GM12875 (cell line): ENCODE measurements at regions not wholly inside any gene's neighbourhood (a gene's known extent, or its start where the extent isn't known, plus 50 kb on each side); places are given as distances from the start of the nearest gene placed in this dataset.

Experiments
- H3K4me3 ChIP-seq: one replicate; pipeline ENCODE4 v1.5.1; 2011; ENCODE audit warnings: low read depth, low read length, control low read depth
- TF ChIP-seq, protein P1 (sequence below): IDR thresholded peaks from 2 replicates; pipeline ENCODE4 v1.5.1; 2011; ENCODE audit warnings: low read depth, mild to moderate bottlenecking, control low read depth, inconsistent platforms, low read length, moderate library complexity, borderline replicate concordance; ENCODE audit not compliant: insufficient read depth

DNA sequence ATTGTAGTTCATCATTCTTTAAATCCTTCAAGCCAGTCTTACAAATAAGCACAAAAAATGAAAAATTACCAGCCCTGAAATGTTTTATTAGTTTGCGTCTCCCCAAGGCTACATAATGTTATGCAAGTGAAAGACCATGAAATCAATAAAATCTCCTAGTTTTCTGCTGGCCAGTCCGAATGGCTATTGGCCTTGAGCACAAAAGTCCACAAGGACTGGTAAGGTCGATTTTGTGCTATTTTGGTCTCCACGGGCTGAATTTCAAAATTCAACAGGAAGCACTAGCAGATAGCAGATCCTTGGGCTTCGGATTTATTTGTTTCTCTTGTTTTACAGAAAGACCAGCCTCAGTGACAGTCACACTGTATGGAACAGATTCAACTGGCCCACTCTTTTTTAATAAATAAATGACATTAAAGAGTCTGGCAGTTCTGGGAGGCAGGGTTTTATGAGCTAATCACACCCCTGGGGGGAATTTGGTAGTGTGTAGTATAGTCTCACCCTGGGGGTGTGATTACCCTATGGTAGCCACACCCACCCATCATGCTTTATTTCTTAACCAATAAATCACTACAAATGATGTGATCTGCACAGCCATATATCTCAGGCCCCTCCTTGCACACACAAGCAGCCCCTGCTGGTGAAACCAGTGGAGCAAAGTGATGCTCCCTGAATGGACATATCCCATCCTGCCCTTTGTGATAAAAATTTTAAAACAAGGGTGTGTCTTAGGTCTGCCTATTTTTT is 51.1 kb upstream of the TMEM33 start:
- TF ChIP-seq, protein P1, sequence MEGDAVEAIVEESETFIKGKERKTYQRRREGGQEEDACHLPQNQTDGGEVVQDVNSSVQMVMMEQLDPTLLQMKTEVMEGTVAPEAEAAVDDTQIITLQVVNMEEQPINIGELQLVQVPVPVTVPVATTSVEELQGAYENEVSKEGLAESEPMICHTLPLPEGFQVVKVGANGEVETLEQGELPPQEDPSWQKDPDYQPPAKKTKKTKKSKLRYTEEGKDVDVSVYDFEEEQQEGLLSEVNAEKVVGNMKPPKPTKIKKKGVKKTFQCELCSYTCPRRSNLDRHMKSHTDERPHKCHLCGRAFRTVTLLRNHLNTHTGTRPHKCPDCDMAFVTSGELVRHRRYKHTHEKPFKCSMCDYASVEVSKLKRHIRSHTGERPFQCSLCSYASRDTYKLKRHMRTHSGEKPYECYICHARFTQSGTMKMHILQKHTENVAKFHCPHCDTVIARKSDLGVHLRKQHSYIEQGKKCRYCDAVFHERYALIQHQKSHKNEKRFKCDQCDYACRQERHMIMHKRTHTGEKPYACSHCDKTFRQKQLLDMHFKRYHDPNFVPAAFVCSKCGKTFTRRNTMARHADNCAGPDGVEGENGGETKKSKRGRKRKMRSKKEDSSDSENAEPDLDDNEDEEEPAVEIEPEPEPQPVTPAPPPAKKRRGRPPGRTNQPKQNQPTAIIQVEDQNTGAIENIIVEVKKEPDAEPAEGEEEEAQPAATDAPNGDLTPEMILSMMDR = no peak
- H3K4me3 ChIP-seq = no peak overlapping the region

DNA sequence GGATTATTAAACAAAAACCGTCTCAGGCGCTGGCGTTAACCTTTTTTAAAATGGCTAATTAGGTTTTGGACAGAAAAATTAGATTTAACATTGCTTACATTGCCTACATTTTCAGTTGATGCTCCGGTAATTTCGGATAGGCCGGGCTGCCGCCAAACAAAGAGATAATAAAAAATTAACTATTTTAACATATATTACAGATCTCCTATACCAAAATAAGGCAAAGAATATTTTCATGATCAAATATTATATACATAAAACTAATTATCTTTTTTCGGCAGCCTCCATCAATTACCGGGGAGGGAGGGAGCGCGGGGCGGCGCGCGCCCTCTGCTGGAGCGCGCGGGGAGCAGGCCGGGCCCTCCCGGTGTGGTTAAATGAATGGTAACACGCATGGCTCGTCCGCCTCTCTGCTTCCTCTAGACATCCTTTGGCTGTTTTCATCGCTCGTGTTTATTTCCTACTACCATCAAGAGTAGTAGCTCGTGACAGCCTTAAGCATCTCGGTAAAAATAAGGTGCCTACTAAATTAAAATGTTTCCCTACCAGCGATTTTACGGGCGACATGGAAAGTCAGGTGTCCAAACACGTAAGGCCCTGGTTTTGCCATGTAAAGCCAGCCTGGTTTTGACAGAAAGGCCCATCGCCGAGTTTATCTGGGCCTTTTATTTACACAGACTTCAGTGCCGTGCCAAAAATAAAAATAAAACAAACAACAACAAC is 52.4 kb upstream of the TMEM33 start:
- TF ChIP-seq, protein P1 = peak; percentile 87

DNA sequence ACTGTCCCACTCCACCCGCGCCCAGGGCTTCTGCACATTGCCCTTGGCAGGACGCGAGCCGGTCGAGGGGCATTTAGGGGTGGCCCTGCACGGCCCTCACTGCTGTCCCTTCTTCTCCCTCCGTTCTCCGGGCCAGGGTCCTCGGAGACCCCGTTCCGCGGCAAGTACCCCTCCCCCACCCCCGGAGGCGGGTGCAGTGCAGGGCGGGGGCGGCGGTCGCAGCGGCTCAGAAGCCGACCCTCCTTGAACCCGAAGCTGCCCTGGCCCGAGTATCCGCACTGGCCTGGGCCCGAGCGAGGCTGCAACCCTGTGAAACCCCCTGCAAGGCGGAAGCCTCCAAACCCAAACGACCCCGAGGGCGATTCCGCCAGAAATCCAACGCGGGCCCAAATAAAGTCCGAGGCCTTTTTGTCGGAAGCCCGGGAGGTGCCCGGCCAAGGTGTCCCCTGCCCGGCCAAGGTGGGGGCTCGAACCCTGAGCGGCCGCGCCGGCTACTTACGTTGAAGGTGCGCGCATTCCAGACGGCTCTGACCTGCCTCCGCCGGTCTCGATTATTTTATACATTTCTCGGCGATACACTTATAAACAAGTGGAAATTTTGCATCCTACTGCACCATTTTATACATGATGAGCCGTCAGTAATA is 53.1 kb upstream of the TMEM33 start:
- H3K4me3 ChIP-seq = no peak overlapping the region
- TF ChIP-seq, protein P1 = no peak

More for the DNA sequence above, 52.4 kb upstream of the TMEM33 start:
- H3K4me3 ChIP-seq = no peak overlapping the region

DNA sequence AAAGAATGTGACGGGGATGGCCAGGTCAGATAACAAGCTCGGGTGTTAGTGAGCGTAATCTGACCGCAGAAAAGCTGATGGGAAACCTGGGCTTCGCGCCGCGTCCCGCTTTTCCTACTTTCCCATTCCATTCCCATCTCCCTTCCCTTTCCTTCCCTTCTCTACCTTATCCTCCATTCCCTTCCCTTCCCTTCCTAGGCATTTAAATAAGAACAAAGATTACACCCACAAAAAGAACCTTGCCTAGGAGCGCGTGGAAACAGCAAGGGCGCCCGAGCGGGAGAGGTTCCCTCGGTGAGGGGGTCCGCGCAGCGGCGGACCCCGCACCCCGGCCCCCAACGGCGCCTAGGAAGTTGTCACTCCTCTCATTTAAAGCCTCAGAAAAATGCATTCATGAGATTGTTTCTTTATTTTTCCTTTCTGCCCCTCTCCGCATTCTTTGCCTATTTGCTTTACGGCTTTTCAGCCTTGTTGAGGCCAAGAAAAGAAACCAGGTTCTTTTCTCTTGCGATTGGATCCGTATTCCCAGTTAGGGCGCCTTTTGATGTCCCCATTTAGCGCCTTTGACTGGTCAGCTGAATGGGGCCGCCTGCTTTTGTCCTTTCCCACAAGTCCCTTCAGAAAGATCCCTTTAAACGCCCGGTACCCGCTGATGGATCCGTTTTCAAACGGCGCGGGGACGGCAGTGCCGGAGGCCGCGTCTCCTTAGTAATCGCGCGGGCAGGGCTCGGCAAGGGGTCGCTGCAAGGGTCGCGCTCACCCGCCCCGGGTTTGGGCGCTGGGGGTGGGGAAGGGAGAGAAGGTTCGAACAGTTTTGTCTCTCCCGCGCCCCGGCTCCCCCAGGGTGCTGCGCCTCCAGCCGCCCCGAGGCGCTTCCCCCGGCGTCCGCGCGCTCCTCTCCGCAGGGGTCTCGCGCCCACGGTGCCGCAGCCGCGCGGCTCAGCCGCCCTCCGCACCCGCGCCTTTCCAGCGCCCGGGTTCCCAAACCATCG is 54.1 kb upstream of the TMEM33 start:
- H3K4me3 ChIP-seq = no peak overlapping the region
- TF ChIP-seq, protein P1 = no peak

DNA sequence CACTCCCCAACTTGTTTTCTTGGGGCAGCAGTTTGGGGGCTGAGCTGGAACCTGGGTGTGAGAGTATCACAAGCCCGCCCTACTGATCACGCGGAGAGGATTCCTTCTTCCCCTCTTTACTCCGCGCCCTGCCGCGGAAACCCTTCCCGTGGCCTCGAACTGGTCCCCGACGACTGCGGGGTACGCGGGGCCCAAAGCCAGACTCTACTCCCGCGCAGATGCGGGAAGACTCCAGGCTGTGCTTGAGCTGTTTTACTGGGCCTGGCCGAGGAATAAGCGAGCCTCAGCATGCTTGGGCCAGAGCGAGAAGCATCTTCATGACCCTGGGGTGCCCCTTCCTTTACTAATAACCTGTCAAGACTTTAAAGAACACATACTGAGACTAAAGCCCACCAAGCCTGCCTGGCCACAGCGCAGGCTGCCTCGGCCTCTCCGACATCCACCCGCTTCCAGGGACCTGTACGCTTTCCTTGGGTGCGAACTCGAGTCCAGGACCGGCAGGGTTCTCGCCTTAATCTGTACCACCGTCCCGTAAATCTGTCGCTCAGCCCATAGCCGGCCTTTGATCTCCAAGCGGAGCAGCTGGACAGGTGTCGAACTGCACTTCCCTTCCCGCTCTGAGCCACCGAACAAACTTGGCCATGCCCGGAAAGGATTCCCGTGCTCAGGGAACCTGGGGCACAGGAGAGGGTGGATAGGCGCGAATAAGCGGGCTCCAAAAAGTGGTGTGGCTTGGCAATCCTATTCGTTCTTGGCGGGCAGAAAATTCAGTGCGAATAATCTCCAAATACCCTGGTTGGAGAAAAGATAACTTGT is 55.0 kb upstream of the TMEM33 start:
- TF ChIP-seq, protein P1 = no peak
- no peak overlapping the region for H3K4me3 ChIP-seq

DNA sequence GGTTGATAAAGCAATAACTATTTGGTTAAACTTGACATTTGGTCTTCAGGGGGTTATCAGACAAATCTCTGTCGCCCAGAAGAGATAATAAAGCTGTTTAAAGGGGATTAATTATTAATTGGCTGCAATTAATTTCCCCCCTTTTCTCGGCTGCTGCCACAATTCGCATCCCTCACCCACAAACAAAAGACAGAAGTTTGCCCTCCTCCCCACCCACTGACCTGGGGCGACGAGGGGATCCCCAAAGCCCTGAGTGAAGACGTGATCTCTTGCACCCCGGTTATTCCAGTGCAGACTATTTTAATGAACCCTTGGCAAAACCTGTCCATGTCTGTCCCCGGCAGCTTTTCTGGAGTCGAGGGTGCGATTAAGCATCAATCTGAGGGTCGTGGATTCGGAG is 55.7 kb upstream of the TMEM33 start:
- TF ChIP-seq, protein P1 = no peak
- no peak overlapping the region for H3K4me3 ChIP-seq
